WTC11 (cell line): ENCODE measurements at regions not wholly inside any gene's neighbourhood (a gene's known extent, or its start where the extent isn't known, plus 50 kb on each side); places are given as distances from the start of the nearest gene placed in this dataset.

ENCODE experiments used
- ATAC-seq: fragments of 200-7000 bp; cut with Tn5 transposase; 2 replicates; pipeline ENCODE4 v1.10.0; 2021; ENCODE audit warnings: mild to moderate bottlenecking, moderate library complexity
- CTCF ChIA-PET: fragments of 300-600 bp; sonication (Branson Sonifier 250); formaldehyde crosslinking; loops from one replicate; lab custom pipeline; 2021; ENCODE audit warnings: antibody characterized with exemption; lab: Charles Lee
- POLR2A ChIA-PET: fragments of 350-600 bp; sonication (Branson Sonifier 250); formaldehyde crosslinking; loops from one replicate; lab custom pipeline; 2021; ENCODE audit warnings: antibody characterized with exemption; lab: Charles Lee
- DNase-seq: peaks from one replicate; pipeline ENCODE4 v3.0.0; 2021; ENCODE audit warnings: low spot score
- H3K27ac Mint-ChIP-seq: 2 replicates; pipeline ENCODE4 v1.8.0; 2021; ENCODE audit warnings: mixed read lengths
- H3K27me3 Mint-ChIP-seq: 2 replicates; pipeline ENCODE4 v1.8.0; 2021; ENCODE audit warnings: low read depth, mild to moderate bottlenecking, moderate library complexity, mixed read lengths
- H3K36me3 Mint-ChIP-seq: 2 replicates; pipeline ENCODE4 v1.8.0; 2021; ENCODE audit warnings: mixed read lengths
- H3K4me1 Mint-ChIP-seq: 2 replicates; pipeline ENCODE4 v1.8.0; 2022; ENCODE audit warnings: mixed read lengths
- H3K4me3 Mint-ChIP-seq: 2 replicates; pipeline ENCODE4 v1.8.0; 2021; ENCODE audit warnings: mild to moderate bottlenecking, moderate library complexity, mixed read lengths
- H3K9me3 Mint-ChIP-seq: 2 replicates; pipeline ENCODE4 v1.8.0; 2021; ENCODE audit warnings: mixed read lengths
- EMX1 ChIP-seq: fragments of 250-450 bp; sonication (Bioruptor Pico); IDR thresholded peaks from 2 replicates; pipeline ENCODE4 v1.8.0; 2021; ENCODE audit warnings: mild to moderate bottlenecking
- FOXK1 ChIP-seq: sonication (generic); formaldehyde crosslinking; IDR thresholded peaks from 2 replicates; pipeline ENCODE4 v1.8.0; 2022; ENCODE audit warnings: mild to moderate bottlenecking, moderate library complexity, missing genetic modification reagents
- GRHL2 ChIP-seq: fragments of 250-450 bp; sonication (Bioruptor Pico); IDR thresholded peaks from 2 replicates; pipeline ENCODE4 v1.8.0; 2022; ENCODE audit warnings: mild to moderate bottlenecking, moderate library complexity; ENCODE audit not compliant: insufficient replicate concordance, severe bottlenecking
- GTF2I ChIP-seq: fragments of 250-450 bp; sonication (Bioruptor Pico); conservative IDR thresholded peaks from 2 replicates; pipeline ENCODE4 v1.4.0; 2021; ENCODE audit warnings: mild to moderate bottlenecking
- JAZF1 ChIP-seq: fragments of 250-450 bp; sonication (Bioruptor Pico); IDR thresholded peaks from 2 replicates; pipeline ENCODE4 v1.9.0; 2021; ENCODE audit warnings: moderate library complexity, mild to moderate bottlenecking, inconsistent platforms
- JUN ChIP-seq: sonication (generic); formaldehyde crosslinking; IDR thresholded peaks from 2 replicates; pipeline ENCODE4 v1.8.0; 2023; ENCODE audit warnings: mild to moderate bottlenecking, missing genetic modification reagents
- NFATC4 ChIP-seq: fragments of 250-450 bp; sonication (Bioruptor Pico); IDR thresholded peaks from 2 replicates; pipeline ENCODE4 v1.9.0; 2021; ENCODE audit warnings: mild to moderate bottlenecking
- NFYB ChIP-seq: sonication (generic); formaldehyde crosslinking; conservative IDR thresholded peaks from 2 replicates; pipeline ENCODE4 v1.8.0; 2022; ENCODE audit warnings: low read depth, missing genetic modification reagents
- NR1H2 ChIP-seq: sonication (generic); formaldehyde crosslinking; IDR thresholded peaks from 2 replicates; pipeline ENCODE4 v1.9.0; 2021; ENCODE audit warnings: mild to moderate bottlenecking, moderate library complexity, missing genetic modification reagents
- RORB ChIP-seq: fragments of 250-450 bp; sonication (Bioruptor Pico); IDR thresholded peaks from 2 replicates; pipeline ENCODE4 v1.9.0; 2021; ENCODE audit warnings: mild to moderate bottlenecking
- SMAD3 ChIP-seq: sonication (generic); formaldehyde crosslinking; IDR thresholded peaks from 2 replicates; pipeline ENCODE4 v1.8.0; 2022; ENCODE audit warnings: missing genetic modification reagents, mild to moderate bottlenecking, borderline replicate concordance
- TEAD1 ChIP-seq: sonication (generic); formaldehyde crosslinking; IDR thresholded peaks from 2 replicates; pipeline ENCODE4 v1.8.0; 2022; ENCODE audit warnings: mild to moderate bottlenecking, missing genetic modification reagents
- TP53 ChIP-seq: sonication (generic); formaldehyde crosslinking; IDR thresholded peaks from 2 replicates; pipeline ENCODE4 v1.8.1; 2023; ENCODE audit warnings: mild to moderate bottlenecking, missing genetic modification reagents
- ZBTB21 ChIP-seq: sonication (generic); formaldehyde crosslinking; IDR thresholded peaks from 2 replicates; pipeline ENCODE4 v1.8.1; 2023; ENCODE audit warnings: mild to moderate bottlenecking, missing genetic modification reagents, borderline replicate concordance
- ZNF138 ChIP-seq: sonication (generic); formaldehyde crosslinking; conservative IDR thresholded peaks from 2 replicates; pipeline ENCODE4 v1.8.1; 2022; ENCODE audit warnings: mild to moderate bottlenecking, moderate library complexity, missing genetic modification reagents
- ZNF219 ChIP-seq: sonication (generic); formaldehyde crosslinking; IDR thresholded peaks from 2 replicates; pipeline ENCODE4 v1.8.0; 2023; ENCODE audit warnings: missing genetic modification reagents, mild to moderate bottlenecking, borderline replicate concordance
- ZNF232 ChIP-seq: sonication (generic); formaldehyde crosslinking; IDR thresholded peaks from 2 replicates; pipeline ENCODE4 v1.8.0; 2022; ENCODE audit warnings: mild to moderate bottlenecking, missing genetic modification reagents
- ZNF416 ChIP-seq: fragments of 250-450 bp; sonication (Bioruptor Pico); IDR thresholded peaks from 2 replicates; pipeline ENCODE4 v1.9.0; 2021; ENCODE audit warnings: mild to moderate bottlenecking, inconsistent platforms
- ZNF423 ChIP-seq: fragments of 250-450 bp; sonication (Bioruptor Pico); IDR thresholded peaks from 2 replicates; pipeline ENCODE4 v2.1.2; 2022; ENCODE audit warnings: mild to moderate bottlenecking, moderate library complexity
- ZNF671 ChIP-seq: fragments of 250-450 bp; sonication (Bioruptor Pico); IDR thresholded peaks from 2 replicates; pipeline ENCODE4 v1.8.0; 2021; ENCODE audit warnings: mild to moderate bottlenecking
- TF ChIP-seq, protein P1 (sequence below): fragments of 250-450 bp; sonication (Bioruptor Pico); IDR thresholded peaks from 2 replicates; pipeline ENCODE4 v1.9.0; 2021; ENCODE audit warnings: mild to moderate bottlenecking, borderline replicate concordance
- TF ChIP-seq, protein P2 (sequence below): sonication (generic); formaldehyde crosslinking; IDR thresholded peaks from 2 replicates; pipeline ENCODE4 v1.8.1; 2023; ENCODE audit warnings: mild to moderate bottlenecking, missing genetic modification reagents
- TF ChIP-seq, protein P3 (sequence below): sonication (generic); formaldehyde crosslinking; IDR thresholded peaks from 2 replicates; pipeline ENCODE4 v1.8.1; 2022; ENCODE audit warnings: mild to moderate bottlenecking, moderate library complexity, missing genetic modification reagents
- TF ChIP-seq, protein P4 (sequence below): sonication (generic); formaldehyde crosslinking; IDR thresholded peaks from 2 replicates; pipeline ENCODE4 v1.8.1; 2023; ENCODE audit warnings: mild to moderate bottlenecking, moderate library complexity, missing genetic modification reagents
- TF ChIP-seq, protein P5 (sequence below): sonication (generic); formaldehyde crosslinking; conservative IDR thresholded peaks from 2 replicates; pipeline ENCODE4 v1.8.1; 2022; ENCODE audit warnings: mild to moderate bottlenecking, missing genetic modification reagents
- TF ChIP-seq, protein P6 (sequence below): fragments of 250-450 bp; sonication (Bioruptor Pico); IDR thresholded peaks from 2 replicates; pipeline ENCODE4 v1.9.0; 2021; ENCODE audit warnings: mild to moderate bottlenecking

DNA sequence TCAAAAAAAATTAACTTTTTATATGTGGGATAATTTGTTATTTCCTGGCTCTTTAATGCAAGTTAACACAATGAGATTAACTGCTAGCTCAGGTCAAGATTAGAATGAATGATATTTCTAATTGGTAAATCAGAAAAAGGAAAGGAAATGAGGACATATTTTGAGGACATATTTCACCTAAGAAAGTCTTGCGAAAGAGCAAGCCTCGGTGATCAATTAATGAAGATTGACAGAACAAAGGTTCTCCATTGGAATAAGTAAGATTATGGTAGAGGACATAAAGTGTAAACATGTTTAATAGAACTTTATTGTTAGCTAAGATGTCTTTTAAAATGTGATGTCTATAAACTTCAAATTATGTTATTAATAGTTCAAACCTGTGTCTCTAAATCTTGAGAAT is 1617.8 kb downstream of the KCNT2 start:
- TF ChIP-seq FOXK1 (no peak), NFYB (CRISPR knock-in tag) (no peak), JAZF1 (no peak), JUN (CRISPR knock-in tag) (no peak), ZNF219 (CRISPR knock-in tag) (no peak), NFATC4 (CRISPR knock-in tag) (no peak), EMX1 (no peak), ZNF232 (CRISPR knock-in tag) (no peak), ZBTB21 (CRISPR knock-in tag) (no peak), TP53 (CRISPR knock-in tag) (no peak), GTF2I (CRISPR knock-in tag) (no peak), TEAD1 (no peak)
- TF ChIP-seq, protein P1, sequence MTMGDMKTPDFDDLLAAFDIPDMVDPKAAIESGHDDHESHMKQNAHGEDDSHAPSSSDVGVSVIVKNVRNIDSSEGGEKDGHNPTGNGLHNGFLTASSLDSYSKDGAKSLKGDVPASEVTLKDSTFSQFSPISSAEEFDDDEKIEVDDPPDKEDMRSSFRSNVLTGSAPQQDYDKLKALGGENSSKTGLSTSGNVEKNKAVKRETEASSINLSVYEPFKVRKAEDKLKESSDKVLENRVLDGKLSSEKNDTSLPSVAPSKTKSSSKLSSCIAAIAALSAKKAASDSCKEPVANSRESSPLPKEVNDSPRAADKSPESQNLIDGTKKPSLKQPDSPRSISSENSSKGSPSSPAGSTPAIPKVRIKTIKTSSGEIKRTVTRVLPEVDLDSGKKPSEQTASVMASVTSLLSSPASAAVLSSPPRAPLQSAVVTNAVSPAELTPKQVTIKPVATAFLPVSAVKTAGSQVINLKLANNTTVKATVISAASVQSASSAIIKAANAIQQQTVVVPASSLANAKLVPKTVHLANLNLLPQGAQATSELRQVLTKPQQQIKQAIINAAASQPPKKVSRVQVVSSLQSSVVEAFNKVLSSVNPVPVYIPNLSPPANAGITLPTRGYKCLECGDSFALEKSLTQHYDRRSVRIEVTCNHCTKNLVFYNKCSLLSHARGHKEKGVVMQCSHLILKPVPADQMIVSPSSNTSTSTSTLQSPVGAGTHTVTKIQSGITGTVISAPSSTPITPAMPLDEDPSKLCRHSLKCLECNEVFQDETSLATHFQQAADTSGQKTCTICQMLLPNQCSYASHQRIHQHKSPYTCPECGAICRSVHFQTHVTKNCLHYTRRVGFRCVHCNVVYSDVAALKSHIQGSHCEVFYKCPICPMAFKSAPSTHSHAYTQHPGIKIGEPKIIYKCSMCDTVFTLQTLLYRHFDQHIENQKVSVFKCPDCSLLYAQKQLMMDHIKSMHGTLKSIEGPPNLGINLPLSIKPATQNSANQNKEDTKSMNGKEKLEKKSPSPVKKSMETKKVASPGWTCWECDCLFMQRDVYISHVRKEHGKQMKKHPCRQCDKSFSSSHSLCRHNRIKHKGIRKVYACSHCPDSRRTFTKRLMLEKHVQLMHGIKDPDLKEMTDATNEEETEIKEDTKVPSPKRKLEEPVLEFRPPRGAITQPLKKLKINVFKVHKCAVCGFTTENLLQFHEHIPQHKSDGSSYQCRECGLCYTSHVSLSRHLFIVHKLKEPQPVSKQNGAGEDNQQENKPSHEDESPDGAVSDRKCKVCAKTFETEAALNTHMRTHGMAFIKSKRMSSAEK = no peak
- TF ChIP-seq, protein P2, sequence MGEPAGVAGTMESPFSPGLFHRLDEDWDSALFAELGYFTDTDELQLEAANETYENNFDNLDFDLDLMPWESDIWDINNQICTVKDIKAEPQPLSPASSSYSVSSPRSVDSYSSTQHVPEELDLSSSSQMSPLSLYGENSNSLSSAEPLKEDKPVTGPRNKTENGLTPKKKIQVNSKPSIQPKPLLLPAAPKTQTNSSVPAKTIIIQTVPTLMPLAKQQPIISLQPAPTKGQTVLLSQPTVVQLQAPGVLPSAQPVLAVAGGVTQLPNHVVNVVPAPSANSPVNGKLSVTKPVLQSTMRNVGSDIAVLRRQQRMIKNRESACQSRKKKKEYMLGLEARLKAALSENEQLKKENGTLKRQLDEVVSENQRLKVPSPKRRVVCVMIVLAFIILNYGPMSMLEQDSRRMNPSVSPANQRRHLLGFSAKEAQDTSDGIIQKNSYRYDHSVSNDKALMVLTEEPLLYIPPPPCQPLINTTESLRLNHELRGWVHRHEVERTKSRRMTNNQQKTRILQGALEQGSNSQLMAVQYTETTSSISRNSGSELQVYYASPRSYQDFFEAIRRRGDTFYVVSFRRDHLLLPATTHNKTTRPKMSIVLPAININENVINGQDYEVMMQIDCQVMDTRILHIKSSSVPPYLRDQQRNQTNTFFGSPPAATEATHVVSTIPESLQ (CRISPR knock-in tag) = no peak
- TF ChIP-seq, protein P3, sequence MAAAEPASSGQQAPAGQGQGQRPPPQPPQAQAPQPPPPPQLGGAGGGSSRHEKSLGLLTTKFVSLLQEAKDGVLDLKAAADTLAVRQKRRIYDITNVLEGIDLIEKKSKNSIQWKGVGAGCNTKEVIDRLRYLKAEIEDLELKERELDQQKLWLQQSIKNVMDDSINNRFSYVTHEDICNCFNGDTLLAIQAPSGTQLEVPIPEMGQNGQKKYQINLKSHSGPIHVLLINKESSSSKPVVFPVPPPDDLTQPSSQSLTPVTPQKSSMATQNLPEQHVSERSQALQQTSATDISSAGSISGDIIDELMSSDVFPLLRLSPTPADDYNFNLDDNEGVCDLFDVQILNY (CRISPR knock-in tag) = no peak
- Mint-ChIP-seq H3K9me3 (no peaks in the 10 kb centered on the region), H3K27ac (no peak overlapping the region), H3K4me3 (no peak overlapping the region), H3K27me3 (no peaks in the 10 kb centered on the region), H3K36me3 (no peaks in the 10 kb centered on the region), H3K4me1 (no peaks in the 10 kb centered on the region)
- POLR2A ChIA-PET = no interaction called here
- CTCF ChIA-PET = no interaction called here
- DNase-seq = no peak
- no peak for ATAC-seq

DNA sequence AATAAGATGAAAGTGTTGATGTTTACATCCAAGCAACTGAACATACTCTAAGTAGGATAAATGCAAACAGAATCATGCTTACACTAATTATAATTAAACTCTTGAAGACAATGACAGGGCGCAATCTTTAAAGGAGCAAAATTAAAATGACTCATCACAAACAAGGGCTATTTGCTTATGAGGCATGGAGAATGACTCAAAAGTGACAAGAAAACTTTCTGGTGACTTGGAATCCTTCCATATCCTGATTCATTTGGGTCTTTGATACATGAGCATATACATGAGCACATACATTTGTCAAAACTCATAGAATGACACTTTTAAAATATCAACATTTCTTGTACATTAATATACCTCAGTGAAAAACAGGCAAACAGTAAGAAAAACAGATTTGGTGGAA is 1632.3 kb downstream of the KCNT2 start:
- Mint-ChIP-seq H3K36me3 (no peaks in the 10 kb centered on the region), H3K27me3 (no peaks in the 10 kb centered on the region), H3K4me1 (peaks cover 3% of the 10 kb centered on the region; the same call in 1 of the 2 replicates), H3K4me3 (no peak overlapping the region), H3K27ac (no peak overlapping the region), H3K9me3 (0 out of 2 replicates have a peak, but pooled peaks cover 3% of the 10 kb centered on the region)
- ChIA-PET CTCF (no interaction called here), POLR2A (no interaction called here)
- no peak for ATAC-seq
- no peak for DNase-seq
- TF ChIP-seq ZNF138 (no peak), FOXK1 (no peak), TP53 (CRISPR knock-in tag) (no peak), SMAD3 (CRISPR knock-in tag) (no peak), ZNF671 (CRISPR knock-in tag) (no peak), NR1H2 (CRISPR knock-in tag) (no peak), NFYB (CRISPR knock-in tag) (no peak), ZNF416 (CRISPR knock-in tag) (no peak), GRHL2 (CRISPR knock-in tag) (no peak), RORB (CRISPR knock-in tag) (no peak), ZNF423 (no peak)
- TF ChIP-seq, protein P4, sequence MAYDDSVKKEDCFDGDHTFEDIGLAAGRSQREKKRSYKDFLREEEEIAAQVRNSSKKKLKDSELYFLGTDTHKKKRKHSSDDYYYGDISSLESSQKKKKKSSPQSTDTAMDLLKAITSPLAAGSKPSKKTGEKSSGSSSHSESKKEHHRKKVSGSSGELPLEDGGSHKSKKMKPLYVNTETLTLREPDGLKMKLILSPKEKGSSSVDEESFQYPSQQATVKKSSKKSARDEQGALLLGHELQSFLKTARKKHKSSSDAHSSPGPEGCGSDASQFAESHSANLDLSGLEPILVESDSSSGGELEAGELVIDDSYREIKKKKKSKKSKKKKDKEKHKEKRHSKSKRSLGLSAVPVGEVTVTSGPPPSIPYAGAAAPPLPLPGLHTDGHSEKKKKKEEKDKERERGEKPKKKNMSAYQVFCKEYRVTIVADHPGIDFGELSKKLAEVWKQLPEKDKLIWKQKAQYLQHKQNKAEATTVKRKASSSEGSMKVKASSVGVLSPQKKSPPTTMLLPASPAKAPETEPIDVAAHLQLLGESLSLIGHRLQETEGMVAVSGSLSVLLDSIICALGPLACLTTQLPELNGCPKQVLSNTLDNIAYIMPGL (CRISPR knock-in tag) = no peak
- TF ChIP-seq, protein P5, sequence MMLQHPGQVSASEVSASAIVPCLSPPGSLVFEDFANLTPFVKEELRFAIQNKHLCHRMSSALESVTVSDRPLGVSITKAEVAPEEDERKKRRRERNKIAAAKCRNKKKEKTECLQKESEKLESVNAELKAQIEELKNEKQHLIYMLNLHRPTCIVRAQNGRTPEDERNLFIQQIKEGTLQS (CRISPR knock-in tag) = no peak
- TF ChIP-seq, protein P6, sequence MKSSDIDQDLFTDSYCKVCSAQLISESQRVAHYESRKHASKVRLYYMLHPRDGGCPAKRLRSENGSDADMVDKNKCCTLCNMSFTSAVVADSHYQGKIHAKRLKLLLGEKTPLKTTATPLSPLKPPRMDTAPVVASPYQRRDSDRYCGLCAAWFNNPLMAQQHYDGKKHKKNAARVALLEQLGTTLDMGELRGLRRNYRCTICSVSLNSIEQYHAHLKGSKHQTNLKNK (CRISPR knock-in tag) = no peak
- TF ChIP-seq, protein P3 (CRISPR knock-in tag) = no peak
